Left lung (tissue), 4 donors: ENCODE measurements at regions not wholly inside any gene's neighbourhood (a gene's known extent, or its start where the extent isn't known, plus 50 kb on each side); places are given as distances from the start of the nearest gene placed in this dataset.

Experiments
- ATAC-seq: fragments of 200-7000 bp; cut with Tn5 transposase; one replicate; pipeline ENCODE4 v1.9.1; 2020; ENCODE audit warnings: moderate library complexity
- DNase-seq, 4 donors: peaks; one replicate each; pipeline ENCODE4 v3.0.0-alpha.2; 2013 to 2020
- H3K27ac ChIP-seq, 2 donors: fragments of 200-600 bp; sonication (generic) in 1 of 2; one replicate each; pipeline versions ENCODE4 v1.5.0 to v1.8.0; 2020 to 2021
- H3K27me3 ChIP-seq, 2 donors: fragments of 200-600 bp; sonication (generic) in 1 of 2; one replicate each; pipeline versions ENCODE4 v1.5.0 to v1.8.0; 2020 to 2021
- H3K36me3 ChIP-seq, 2 donors: fragments of 200-600 bp; sonication (generic) in 1 of 2; one replicate each; pipeline versions ENCODE4 v1.5.0 to v1.8.0; 2020 to 2021
- H3K4me1 ChIP-seq, 2 donors: fragments of 200-600 bp; one replicate each; pipeline ENCODE4 v1.8.0; 2021
- H3K4me3 ChIP-seq, 2 donors: fragments of 200-600 bp; sonication (generic) in 1 of 2; one replicate each; pipeline versions ENCODE4 v1.5.0 to v1.8.0; 2020 to 2021; ENCODE audit warnings: mild to moderate bottlenecking in 1 of 2
- H3K9me3 ChIP-seq, 2 donors: fragments of 200-600 bp; sonication (generic) in 1 of 2; one replicate each; pipeline versions ENCODE4 v1.5.0 to v1.8.0; 2020 to 2021
- CTCF ChIP-seq, 2 donors: fragments of 200-600 bp; sonication (generic) in 1 of 2; IDR thresholded peaks; one replicate each; pipeline versions ENCODE4 v1.5.0 to v1.8.0; 2021; ENCODE audit warnings: antibody characterized with exemption in 2 of 2
- intact Hi-C, 2 donors: fragments of 100-400 bp; cut with DNase I; formaldehyde crosslinking; loops; one replicate each; pipeline versions ENCODE4 v1.11.2 to v1.14.2; 2022
- donor health status: DM: no; HTN: yes; CAD: no.
- donor health status: DM: no; HTN: no; CAD: no.

- Histone ChIP-seq H3K4me3 (no peak overlapping the region), H3K36me3 (no peaks in the 10 kb centered on the region), H3K27ac (no peak overlapping the region), H3K27me3 (no peaks in the 10 kb centered on the region), H3K4me1 (no peaks in the 10 kb centered on the region), H3K9me3 (no peaks in the 10 kb centered on the region)
- TF ChIP-seq CTCF (IDR thresholded peaks at IDR 0.05), result no peak
- intact Hi-C loops, result no loop called here
- no peak for DNase-seq
- ATAC-seq, result no peak
These were observed 426.3 kb downstream of the NLGN4X start for GRCh38 chrX:5802391-5802790.

GRCh38 chrX:5791721-5792120, 436.9 kb downstream of the NLGN4X start:
- Histone ChIP-seq H3K27me3 (no peaks in the 10 kb centered on the region), H3K4me1 (no peaks in the 10 kb centered on the region), H3K36me3 (no peaks in the 10 kb centered on the region), H3K9me3 (no peaks in the 10 kb centered on the region), H3K27ac (no peak overlapping the region), H3K4me3 (no peak overlapping the region)
- ATAC-seq (no peak), DNase-seq (no peak)
- intact Hi-C loops, result no loop called here
- no peak for TF ChIP-seq CTCF (IDR thresholded peaks at IDR 0.05)

DNA sequence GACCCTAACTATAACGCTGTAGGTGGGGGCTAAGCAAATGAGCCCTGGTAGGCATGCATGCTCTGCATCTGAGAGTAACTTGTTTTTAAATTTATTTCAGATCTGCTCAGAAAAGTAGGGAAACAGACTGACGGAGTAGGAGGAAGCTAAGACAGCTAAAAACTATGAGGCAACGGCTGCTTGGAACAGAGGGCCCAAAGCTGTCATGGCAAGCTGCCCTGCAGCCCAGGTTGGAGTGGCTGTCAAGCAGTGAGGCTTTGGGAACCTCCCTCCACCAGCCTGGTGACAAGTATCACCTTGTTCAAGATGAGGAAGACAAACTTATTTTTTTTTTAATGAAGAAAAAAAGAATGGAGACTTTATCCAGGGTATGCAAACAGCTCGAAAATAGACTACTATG, 439.8 kb downstream of the NLGN4X start:
- intact Hi-C loops, result no loop called here
- Histone ChIP-seq H3K9me3 (no peaks in the 10 kb centered on the region), H3K36me3 (no peaks in the 10 kb centered on the region), H3K27me3 (no peaks in the 10 kb centered on the region), H3K27ac (no peak overlapping the region), H3K4me1 (no peaks in the 10 kb centered on the region), H3K4me3 (no peak overlapping the region)
- DNase-seq, result no peak
- no peak for TF ChIP-seq CTCF (IDR thresholded peaks at IDR 0.05)
- ATAC-seq, result no peak

- DNase-seq (no peak), ATAC-seq (no peak)
- no peaks in the 10 kb centered on the region for H3K9me3 ChIP-seq
- no peak for TF ChIP-seq CTCF (IDR thresholded peaks at IDR 0.05)
- no peak overlapping the region for H3K4me3 ChIP-seq
- no peak overlapping the region for H3K27ac ChIP-seq
- intact Hi-C loops, result no loop called here
- H3K4me1 ChIP-seq, result no peaks in the 10 kb centered on the region
- H3K27me3 ChIP-seq, result no peaks in the 10 kb centered on the region
- H3K36me3 ChIP-seq, result no peaks in the 10 kb centered on the region
These were observed 447.8 kb downstream of the NLGN4X start for GRCh38 chrX:5780821-5781220.

- Histone ChIP-seq H3K27me3 (no peaks in the 10 kb centered on the region), H3K4me3 (no peak overlapping the region), H3K4me1 (no peaks in the 10 kb centered on the region), H3K9me3 (no peaks in the 10 kb centered on the region), H3K27ac (no peak overlapping the region), H3K36me3 (no peaks in the 10 kb centered on the region)
- intact Hi-C loops, result no loop called here
- ATAC-seq, result no peak
- no peak for TF ChIP-seq CTCF (IDR thresholded peaks at IDR 0.05)
- no peak for DNase-seq
These were observed 452.7 kb downstream of the NLGN4X start for GRCh38 chrX:5775846-5776430.
